NK-92 (cell line): ENCODE measurements at regions not wholly inside any gene's neighbourhood (a gene's known extent, or its start where the extent isn't known, plus 50 kb on each side); places are given as distances from the start of the nearest gene placed in this dataset.
"Not testable (repeated sequence)": the region's sequence is repeated elsewhere in the genome, so short reads cannot be mapped to it uniquely, and the experiment has no call there.

Source experiments
- DNase-seq: peaks from one replicate; lab custom pipeline; 2025; ENCODE audit not compliant: unreplicated experiment; lab: John Stamatoyannopoulos, UW

GRCh38 chr6:154596701-154597100 is 86.2 kb upstream of the CNKSR3 start:
- DNase-seq: no peak

GRCh38 chr6:154598399-154598798 is 87.9 kb upstream of the CNKSR3 start:
- no peak for DNase-seq

DNA sequence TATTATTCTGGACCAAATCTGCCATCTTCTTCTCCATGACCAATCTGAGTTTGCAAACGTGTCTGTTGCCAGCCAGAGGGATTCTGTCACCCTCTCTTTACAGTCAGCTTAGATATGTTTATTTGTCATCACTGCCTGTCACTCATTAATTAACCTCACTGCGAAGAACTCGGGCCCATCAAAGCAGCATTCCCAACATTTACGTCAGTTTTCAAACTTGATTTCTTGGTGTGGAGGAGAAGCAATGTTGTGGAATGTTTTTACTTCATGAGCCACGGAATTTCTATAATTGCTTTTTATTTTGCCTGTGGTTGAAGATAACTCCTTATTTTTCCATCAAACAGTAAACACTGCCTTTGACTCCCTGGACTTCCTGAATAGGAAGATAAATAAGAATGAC is 91.8 kb upstream of the CNKSR3 start:
- no peak for DNase-seq

DNA sequence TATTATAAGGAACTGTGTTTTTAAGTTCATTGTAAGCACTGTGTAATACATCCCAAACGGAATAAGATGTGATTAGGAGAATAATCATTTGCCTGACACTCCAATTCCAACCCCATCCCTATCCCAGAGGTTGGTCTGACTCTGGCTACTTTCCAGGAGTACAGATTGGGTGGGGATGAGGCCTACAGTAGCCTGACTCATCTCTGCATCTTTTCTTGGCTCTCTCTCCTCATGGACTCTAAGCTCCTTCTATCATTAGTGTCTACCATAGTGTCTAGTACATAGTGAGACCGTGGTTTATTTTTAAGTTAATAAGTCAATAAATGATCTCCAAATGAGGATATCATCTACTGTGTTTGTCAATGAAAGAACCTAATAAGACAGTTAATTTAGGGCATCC is 92.2 kb upstream of the CNKSR3 start:
- DNase-seq: no peak

DNA sequence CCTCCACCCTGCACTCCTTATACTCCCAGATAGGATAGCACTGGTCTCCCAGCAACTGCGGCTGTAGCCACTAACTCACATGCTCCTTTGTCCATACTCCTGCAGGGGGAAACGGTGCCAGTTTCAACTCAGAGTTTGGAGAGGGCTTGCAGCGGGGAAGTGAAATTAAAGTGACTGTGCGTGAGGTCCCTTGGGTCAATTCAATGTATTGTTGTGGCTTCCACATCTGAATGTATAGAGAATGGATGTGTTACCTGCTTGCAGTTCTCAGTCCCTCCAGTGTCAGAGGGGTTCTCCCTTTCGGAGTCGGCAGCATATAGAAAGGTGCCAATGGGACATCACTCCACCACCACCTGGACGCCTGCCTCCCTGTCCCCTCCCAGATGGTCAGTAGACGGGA is 93.6 kb upstream of the CNKSR3 start:
- no peak for DNase-seq

DNA sequence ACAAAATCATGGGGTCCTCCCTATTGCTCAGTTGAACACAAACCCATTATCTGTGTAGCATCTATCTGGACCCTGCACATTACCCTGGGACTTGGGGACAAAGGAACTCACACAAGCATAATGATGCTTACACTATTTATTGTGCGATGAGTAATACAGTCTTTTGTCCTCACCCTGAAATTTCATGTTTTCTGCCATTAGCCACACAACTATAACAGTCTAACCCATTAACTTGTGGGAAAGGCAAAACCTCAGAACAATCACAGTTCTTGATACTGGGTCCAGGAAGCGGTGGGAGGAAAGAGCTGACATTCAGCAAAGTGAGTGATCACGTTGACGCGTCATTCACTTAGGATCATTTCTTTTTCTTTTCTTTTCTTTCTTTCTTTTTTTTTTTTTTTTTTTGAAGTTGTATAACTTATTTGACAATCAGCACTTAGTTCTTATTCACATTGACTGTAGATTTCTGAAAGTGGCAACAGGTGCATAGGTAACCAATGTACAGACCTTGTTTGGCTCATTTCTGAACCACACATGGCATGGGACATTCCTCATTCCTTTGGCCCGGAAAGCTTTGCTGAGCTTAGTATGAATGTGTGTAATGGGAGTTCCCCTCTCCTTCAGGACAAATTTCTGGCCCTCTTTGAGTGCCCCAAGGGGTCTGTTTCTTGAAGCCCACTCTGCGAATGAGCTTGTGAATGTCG is 94.8 kb upstream of the CNKSR3 start:
- DNase-seq: no peak

GRCh38 chr6:154605882-154606370 is 95.4 kb upstream of the CNKSR3 start:
- no peak for DNase-seq

DNA sequence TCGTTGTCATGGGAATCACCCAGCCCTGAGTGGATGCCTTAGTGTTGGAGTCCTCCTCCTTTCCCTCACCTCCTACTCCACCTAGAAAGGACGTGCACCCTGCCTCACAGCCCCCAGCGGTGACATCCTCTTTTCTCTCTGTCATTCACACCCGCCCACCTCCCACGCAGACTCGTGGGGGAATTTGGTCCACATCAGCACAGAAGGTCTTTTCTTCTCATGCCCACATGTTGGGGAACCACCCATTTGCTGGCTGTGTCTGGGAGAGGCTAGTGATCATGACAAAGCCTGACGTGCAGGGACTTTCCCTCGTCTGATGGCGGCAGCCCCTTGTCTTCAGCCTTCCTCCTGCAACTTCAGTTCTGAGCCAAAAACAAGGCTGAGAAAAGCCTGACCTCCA is 96.0 kb upstream of the CNKSR3 start:
- DNase-seq: no peak

DNA sequence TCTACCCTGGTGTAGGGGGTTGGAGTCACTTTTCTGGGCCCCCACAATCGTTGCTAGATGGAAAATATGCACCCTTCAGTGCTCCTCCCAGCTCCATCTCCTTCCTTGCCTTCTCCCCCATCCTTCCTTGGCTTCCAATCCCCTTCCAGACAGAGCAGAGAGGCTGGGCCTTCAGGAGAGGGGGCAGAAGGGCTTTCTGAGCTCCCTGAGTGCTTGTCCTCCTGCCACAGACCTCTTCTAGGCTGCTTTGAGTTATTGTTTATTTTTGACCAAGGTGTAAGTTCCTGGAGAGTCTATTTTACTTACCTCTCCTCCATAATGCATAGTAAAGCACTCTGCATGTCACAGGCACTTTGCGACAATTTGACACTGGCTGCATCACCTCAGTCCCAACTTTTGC is 96.4 kb upstream of the CNKSR3 start:
- no peak for DNase-seq

DNA sequence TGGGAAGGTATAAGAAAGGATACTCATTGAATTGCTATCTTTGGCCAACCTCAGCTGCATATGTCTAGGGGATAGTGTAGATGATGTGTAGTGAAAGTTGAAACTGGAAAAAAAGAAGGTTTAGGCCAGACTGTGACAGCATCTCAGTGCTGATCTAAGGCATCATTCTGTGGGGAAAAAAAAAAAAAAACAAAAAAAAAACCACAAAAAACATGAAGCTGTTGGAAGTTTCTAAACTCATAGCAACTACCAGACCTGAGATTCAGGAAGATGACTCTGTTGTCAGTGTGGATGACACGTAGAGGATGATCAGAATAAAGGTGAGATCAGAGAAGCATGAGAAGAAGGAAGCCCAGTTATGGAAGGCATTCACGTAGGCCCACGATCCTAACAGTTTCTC is 100.8 kb upstream of the CNKSR3 start:
- no peak for DNase-seq

- no peak for DNase-seq
Measured at GRCh38 chr6:154611847-154612246, 101.4 kb upstream of the CNKSR3 start.

- DNase-seq: no peak
Measured at GRCh38 chr6:154613137-154613676, 102.7 kb upstream of the CNKSR3 start.

DNA sequence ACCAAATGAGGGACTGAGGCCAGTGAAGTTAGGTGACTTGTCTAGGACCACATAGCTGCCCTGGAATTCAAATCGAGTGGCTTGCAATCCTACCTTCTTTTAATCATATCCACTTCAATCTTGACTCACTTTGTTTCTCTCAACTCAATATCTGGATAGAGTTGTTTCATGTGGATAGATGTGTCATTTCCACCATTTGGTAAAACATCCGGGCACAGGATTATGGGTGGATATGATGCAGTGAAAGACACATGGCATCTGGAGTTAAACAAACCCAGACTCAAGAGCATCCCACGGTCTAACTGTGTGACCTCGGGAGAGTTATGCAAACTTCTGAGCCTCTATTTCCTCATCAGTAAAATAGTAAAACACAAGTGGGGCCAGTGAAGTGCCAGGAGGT is 103.6 kb upstream of the CNKSR3 start:
- DNase-seq: no peak

DNA sequence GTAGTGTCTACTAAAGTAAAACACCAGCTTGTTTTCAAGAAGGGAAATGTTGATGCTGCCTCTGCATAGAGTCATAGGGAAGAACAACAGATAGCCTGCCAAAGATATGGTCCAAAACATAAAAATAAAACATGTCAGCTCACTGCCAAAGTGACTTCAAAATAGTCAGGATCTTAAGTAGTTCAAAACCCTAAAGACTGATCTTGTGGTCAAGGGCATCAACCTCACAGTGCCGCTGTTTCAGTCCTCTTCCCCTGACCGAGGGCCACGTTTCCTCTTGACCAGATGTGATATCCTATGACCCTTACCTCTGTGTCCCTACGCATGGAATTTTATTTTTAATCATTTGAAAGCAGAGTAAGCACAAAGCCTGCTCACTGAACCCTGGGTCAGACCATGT is 104.2 kb upstream of the CNKSR3 start:
- DNase-seq: no peak

- no peak for DNase-seq
Measured at GRCh38 chr6:154615483-154616025, 105.1 kb upstream of the CNKSR3 start.

DNA sequence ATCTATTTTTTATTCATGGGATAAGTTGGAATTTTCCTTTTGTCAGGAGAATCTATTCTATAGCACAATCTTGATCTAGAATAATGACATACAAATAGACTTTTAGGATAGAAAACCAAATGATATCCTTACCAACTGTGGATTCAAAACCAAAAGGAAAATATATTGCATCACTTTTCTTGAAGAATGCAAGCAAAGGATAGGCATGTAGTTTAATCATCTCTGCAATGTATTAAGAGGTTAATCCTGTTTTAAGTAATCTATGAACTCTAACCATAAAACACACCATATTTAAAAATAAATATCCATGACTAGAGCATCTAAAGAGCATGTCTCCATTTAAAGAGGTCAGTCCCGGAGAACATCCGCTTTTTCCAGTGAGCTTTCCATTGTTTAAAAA is 106.7 kb upstream of the CNKSR3 start:
- no peak for DNase-seq

- no peak for DNase-seq
Measured at GRCh38 chr6:154619146-154619545, 108.7 kb upstream of the CNKSR3 start.

DNA sequence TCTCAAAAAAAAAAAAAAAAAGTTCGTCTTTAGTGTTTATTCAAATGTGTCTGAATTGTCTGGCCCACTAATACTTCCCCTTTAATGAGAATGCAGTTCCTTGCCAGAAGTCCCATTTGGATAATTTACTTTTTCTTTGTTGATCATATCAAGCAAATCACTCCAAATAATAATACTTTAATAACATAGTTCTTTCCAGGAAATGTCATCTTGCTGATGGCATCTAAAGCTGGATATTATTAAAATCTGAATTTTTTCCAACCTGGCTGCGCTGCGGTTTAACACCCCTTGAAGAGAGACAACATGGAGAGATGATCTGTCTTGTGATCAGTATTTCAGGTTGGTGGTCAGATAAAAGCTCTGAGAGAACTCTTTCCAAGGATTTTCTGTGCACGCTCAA is 111.2 kb upstream of the CNKSR3 start:
- DNase-seq: no peak

GRCh38 chr6:154622618-154623336 is 110.4 kb upstream of the SCAF8 start:
- no peak for DNase-seq

DNA sequence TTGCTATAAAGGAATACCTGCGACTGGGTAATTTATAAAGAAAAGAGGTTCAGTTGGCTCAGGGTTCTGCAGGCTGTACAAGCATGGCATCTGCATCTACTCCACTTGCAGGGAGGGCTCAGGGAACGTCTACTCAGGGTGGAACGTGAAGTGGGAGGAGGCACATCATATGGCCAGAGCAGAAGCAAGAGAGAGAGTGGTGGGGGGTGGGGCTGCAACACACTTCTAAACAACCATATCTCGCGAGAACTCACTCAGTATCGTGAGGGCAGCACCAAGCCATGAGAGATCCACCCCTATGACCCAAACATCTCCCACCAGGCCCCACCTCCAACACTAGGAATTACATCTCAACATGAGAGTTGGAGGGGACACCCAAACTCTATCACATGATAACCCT is 109.8 kb upstream of the SCAF8 start:
- no peak for DNase-seq

GRCh38 chr6:154624038-154624599 is 109.1 kb upstream of the SCAF8 start:
- no peak for DNase-seq

GRCh38 chr6:154624727-154625126 is 108.5 kb upstream of the SCAF8 start:
- DNase-seq: not testable (repeated sequence)
